ENCODE measurements at regions not wholly inside any gene's neighbourhood (a gene's known extent, or its start where the extent isn't known, plus 50 kb on each side); places are given as distances from the start of the nearest gene placed in this dataset.

GRCh38 chr11:107243929-107244328 is 213.7 kb downstream of the CWF19L2 start:
- Histone ChIP-seq H3K9me3 (ENCODE audit: control insufficient read depth in 2 of 2, insufficient read depth in 1 of 2, low read depth in 1 of 2, low read length in 1 of 2) (no peaks in the 10 kb centered on the region), H3K36me3 (ENCODE audit: control insufficient read depth in 3 of 3, insufficient read depth in 2 of 3, low read depth in 1 of 3, low read length in 3 of 3) (no peaks in the 10 kb centered on the region), H3K4me3 (ENCODE audit: low read depth in 1 of 3, low read length in 3 of 3) (no peak overlapping the region), H3K4me1 (ENCODE audit: control insufficient read depth in 3 of 3, insufficient read depth in 2 of 3, low read depth in 1 of 3, low read length in 2 of 3) (no peaks in the 10 kb centered on the region), H3K27me3 (ENCODE audit: control insufficient read depth in 3 of 3, insufficient read depth in 3 of 3, low read length in 3 of 3) (peaks cover 0 to 1% (median 0%) of the 10 kb centered on the region in 3 donors), H3K27ac (ENCODE audit: low read depth in 1 of 3, low read length in 2 of 3) (no peak overlapping the region)
- FAIRE-seq = no peak
- no peak for DNase-seq
- 89 to 92% (median 92%) methylated on average over 1 of the region's 1 CpG for WGBS, 3 donors

- H3K9me3 ChIP-seq (ENCODE audit: control insufficient read depth in 2 of 2, insufficient read depth in 1 of 2, low read depth in 1 of 2, low read length in 1 of 2) = peaks cover 0 to 17% of the 10 kb centered on the region in 2 donors
- H3K36me3 ChIP-seq (ENCODE audit: control insufficient read depth in 3 of 3, insufficient read depth in 2 of 3, low read depth in 1 of 3, low read length in 3 of 3) = no peaks in the 10 kb centered on the region
- H3K27ac ChIP-seq (ENCODE audit: low read depth in 1 of 3, low read length in 2 of 3) = no peak overlapping the region
- H3K4me1 ChIP-seq (ENCODE audit: control insufficient read depth in 3 of 3, insufficient read depth in 2 of 3, low read depth in 1 of 3, low read length in 2 of 3) = no peaks in the 10 kb centered on the region
- FAIRE-seq (no peak), DNase-seq (no peak)
- H3K27me3 ChIP-seq (ENCODE audit: control insufficient read depth in 3 of 3, insufficient read depth in 3 of 3, low read length in 3 of 3) = no peaks in the 10 kb centered on the region
- H3K4me3 ChIP-seq (ENCODE audit: low read depth in 1 of 3, low read length in 3 of 3) = no peak overlapping the region
Measured at GRCh38 chr11:107232451-107232850, 214.2 kb upstream of the GUCY1A2 start.

DNA sequence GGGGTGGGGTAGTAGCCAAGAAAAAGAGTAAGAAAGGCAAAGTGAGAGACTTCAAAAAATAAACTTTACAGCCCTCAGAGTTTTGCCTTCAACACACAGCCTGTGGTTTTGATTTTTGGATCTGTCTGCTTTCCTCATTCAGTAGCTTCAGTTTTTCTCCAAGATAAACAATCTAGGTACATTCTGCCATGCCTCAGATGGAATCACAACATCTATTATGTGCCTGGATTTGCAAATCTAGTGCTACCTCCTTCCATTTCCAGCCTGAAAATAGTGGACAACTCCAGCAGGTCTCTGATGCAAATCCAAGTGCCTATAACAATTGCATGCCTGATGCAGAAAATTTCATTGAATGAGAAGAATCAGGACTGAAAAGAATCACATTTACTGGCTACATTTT is 206.6 kb upstream of the GUCY1A2 start:
- FAIRE-seq = no peak

DNA sequence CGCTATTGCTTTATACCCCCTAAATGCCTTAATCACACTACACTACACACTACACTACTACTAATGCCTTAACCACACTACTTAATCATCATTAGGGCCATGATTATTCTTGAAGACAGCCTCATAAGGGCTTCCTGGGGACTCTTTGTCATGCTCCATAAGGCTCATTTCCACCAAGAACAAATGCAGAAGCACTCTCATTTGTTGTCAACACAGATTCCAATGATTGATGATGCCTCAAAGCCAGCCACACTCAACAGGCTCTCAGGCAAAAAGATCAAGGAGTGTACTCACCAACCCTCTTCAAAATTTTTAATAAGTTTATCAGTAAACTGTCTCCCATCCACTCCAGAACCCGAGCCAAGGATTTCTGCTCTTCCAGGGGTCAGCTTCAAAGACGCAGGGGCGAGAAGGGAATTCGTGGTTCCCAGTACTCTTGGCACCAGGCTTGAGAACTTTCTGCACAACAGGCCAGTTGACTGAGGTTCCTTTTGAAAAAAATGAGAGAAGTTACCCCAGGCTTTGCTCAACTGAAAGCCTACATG is 204.7 kb upstream of the GUCY1A2 start:
- 72 to 81% (median 75%) methylated on average over 5 of the region's 5 CpGs for WGBS, 3 donors

More for the DNA sequence above, 206.6 kb upstream of the GUCY1A2 start:
- no peak for DNase-seq
- H3K27ac ChIP-seq (ENCODE audit: low read depth in 1 of 3, low read length in 2 of 3) = no peak overlapping the region
- H3K4me1 ChIP-seq (ENCODE audit: control insufficient read depth in 3 of 3, insufficient read depth in 2 of 3, low read depth in 1 of 3, low read length in 2 of 3) = peaks cover 0 to 6% (median 0%) of the 10 kb centered on the region in 3 donors
- no peaks in the 10 kb centered on the region for H3K36me3 ChIP-seq (ENCODE audit: control insufficient read depth in 3 of 3, insufficient read depth in 2 of 3, low read depth in 1 of 3, low read length in 3 of 3)
- H3K9me3 ChIP-seq (ENCODE audit: control insufficient read depth in 2 of 2, insufficient read depth in 1 of 2, low read depth in 1 of 2, low read length in 1 of 2) = no peaks in the 10 kb centered on the region
- no peaks in the 10 kb centered on the region for H3K27me3 ChIP-seq (ENCODE audit: control insufficient read depth in 3 of 3, insufficient read depth in 3 of 3, low read length in 3 of 3)
- H3K4me3 ChIP-seq (ENCODE audit: low read depth in 1 of 3, low read length in 3 of 3) = no peak overlapping the region

GRCh38 chr11:107222431-107222830 is 204.2 kb upstream of the GUCY1A2 start:
- WGBS, 3 donors = 60 to 73% (median 73%) methylated on average over 2 of the region's 2 CpGs

More for the DNA sequence above, 204.7 kb upstream of the GUCY1A2 start:
- FAIRE-seq = no peak
- Histone ChIP-seq H3K4me1 (ENCODE audit: control insufficient read depth in 3 of 3, insufficient read depth in 2 of 3, low read depth in 1 of 3, low read length in 2 of 3) (peaks cover 0 to 6% (median 0%) of the 10 kb centered on the region in 3 donors), H3K4me3 (ENCODE audit: low read depth in 1 of 3, low read length in 3 of 3) (no peak overlapping the region), H3K36me3 (ENCODE audit: control insufficient read depth in 3 of 3, insufficient read depth in 2 of 3, low read depth in 1 of 3, low read length in 3 of 3) (no peaks in the 10 kb centered on the region), H3K27me3 (ENCODE audit: control insufficient read depth in 3 of 3, insufficient read depth in 3 of 3, low read length in 3 of 3) (no peaks in the 10 kb centered on the region), H3K9me3 (ENCODE audit: control insufficient read depth in 2 of 2, insufficient read depth in 1 of 2, low read depth in 1 of 2, low read length in 1 of 2) (no peaks in the 10 kb centered on the region), H3K27ac (ENCODE audit: low read depth in 1 of 3, low read length in 2 of 3) (no peak overlapping the region)
- DNase-seq = no peak

GRCh38 chr11:107221748-107222285 is 203.5 kb upstream of the GUCY1A2 start:
- 31 to 63% (median 44%) methylated on average over 4 of the region's 4 CpGs for WGBS, 3 donors
- no peak for FAIRE-seq
- peak in 1 of 2 donors; percentile 61 for DNase-seq
- H3K4me1 ChIP-seq (ENCODE audit: control insufficient read depth in 3 of 3, insufficient read depth in 2 of 3, low read depth in 1 of 3, low read length in 2 of 3) = peaks cover 0 to 6% (median 0%) of the 10 kb centered on the region in 3 donors
- no peak overlapping the region for H3K4me3 ChIP-seq (ENCODE audit: low read depth in 1 of 3, low read length in 3 of 3)
- H3K9me3 ChIP-seq (ENCODE audit: control insufficient read depth in 2 of 2, insufficient read depth in 1 of 2, low read depth in 1 of 2, low read length in 1 of 2) = no peaks in the 10 kb centered on the region
- H3K27ac ChIP-seq (ENCODE audit: low read depth in 1 of 3, low read length in 2 of 3) = no peak overlapping the region
- H3K27me3 ChIP-seq (ENCODE audit: control insufficient read depth in 3 of 3, insufficient read depth in 3 of 3, low read length in 3 of 3) = no peaks in the 10 kb centered on the region
- no peaks in the 10 kb centered on the region for H3K36me3 ChIP-seq (ENCODE audit: control insufficient read depth in 3 of 3, insufficient read depth in 2 of 3, low read depth in 1 of 3, low read length in 3 of 3)

More at GRCh38 chr11:107222431-107222830, 204.2 kb upstream of the GUCY1A2 start:
- no peak for FAIRE-seq
- no peaks in the 10 kb centered on the region for H3K9me3 ChIP-seq (ENCODE audit: control insufficient read depth in 2 of 2, insufficient read depth in 1 of 2, low read depth in 1 of 2, low read length in 1 of 2)
- H3K27ac ChIP-seq (ENCODE audit: low read depth in 1 of 3, low read length in 2 of 3) = no peak overlapping the region
- peak in 1 of 2 donors; percentile 75 for DNase-seq
- H3K27me3 ChIP-seq (ENCODE audit: control insufficient read depth in 3 of 3, insufficient read depth in 3 of 3, low read length in 3 of 3) = no peaks in the 10 kb centered on the region
- H3K36me3 ChIP-seq (ENCODE audit: control insufficient read depth in 3 of 3, insufficient read depth in 2 of 3, low read depth in 1 of 3, low read length in 3 of 3) = no peaks in the 10 kb centered on the region
- no peak overlapping the region for H3K4me3 ChIP-seq (ENCODE audit: low read depth in 1 of 3, low read length in 3 of 3)
- H3K4me1 ChIP-seq (ENCODE audit: control insufficient read depth in 3 of 3, insufficient read depth in 2 of 3, low read depth in 1 of 3, low read length in 2 of 3) = peaks cover 0 to 6% (median 0%) of the 10 kb centered on the region in 3 donors

DNA sequence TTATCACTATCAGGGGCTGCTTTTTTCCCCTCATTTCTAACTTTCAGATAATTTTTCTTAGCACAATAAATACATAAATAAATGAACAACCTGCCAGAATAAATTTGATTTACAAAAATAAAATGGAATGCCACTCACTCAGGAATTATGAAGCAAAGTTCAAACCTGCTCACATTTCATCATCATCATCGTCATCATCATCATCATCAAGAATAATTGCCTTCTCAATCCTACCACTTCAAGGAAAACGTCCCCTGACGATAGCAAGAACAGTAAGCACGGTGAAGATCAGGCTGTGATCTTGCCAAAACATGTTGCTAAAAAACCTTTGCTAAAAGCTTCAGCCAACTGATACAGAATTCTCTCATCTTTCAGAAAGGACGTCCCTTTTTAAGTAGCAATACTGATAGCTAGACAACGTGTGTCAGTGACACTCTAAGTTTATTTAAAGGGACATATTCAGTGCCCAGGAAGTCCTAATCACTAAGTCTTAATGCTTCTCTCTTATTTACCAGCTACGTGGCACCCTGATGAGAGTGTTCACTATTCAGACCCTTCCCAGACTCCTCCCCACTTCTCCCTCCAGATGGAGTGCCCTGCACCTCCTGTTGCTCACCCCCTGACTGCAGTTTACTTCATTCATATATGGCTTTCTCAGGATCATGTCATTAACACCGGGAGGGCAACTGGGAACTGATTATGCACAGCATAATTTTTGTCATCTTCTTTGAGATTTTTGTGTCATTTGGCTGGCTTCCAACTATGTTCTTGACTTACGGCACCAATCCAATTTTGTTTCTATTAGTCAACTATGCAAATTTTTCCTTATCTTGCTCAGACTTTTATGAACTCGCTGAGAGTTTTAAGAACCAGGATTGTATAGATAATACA is 200.1 kb upstream of the GUCY1A2 start:
- Histone ChIP-seq H3K4me3 (ENCODE audit: low read depth in 1 of 3, low read length in 3 of 3) (no peak overlapping the region), H3K9me3 (ENCODE audit: control insufficient read depth in 2 of 2, insufficient read depth in 1 of 2, low read depth in 1 of 2, low read length in 1 of 2) (no peaks in the 10 kb centered on the region), H3K27me3 (ENCODE audit: control insufficient read depth in 3 of 3, insufficient read depth in 3 of 3, low read length in 3 of 3) (no peaks in the 10 kb centered on the region), H3K27ac (ENCODE audit: low read depth in 1 of 3, low read length in 2 of 3) (no peak overlapping the region), H3K4me1 (ENCODE audit: control insufficient read depth in 3 of 3, insufficient read depth in 2 of 3, low read depth in 1 of 3, low read length in 2 of 3) (peaks cover 0 to 6% (median 0%) of the 10 kb centered on the region in 3 donors), H3K36me3 (ENCODE audit: control insufficient read depth in 3 of 3, insufficient read depth in 2 of 3, low read depth in 1 of 3, low read length in 3 of 3) (no peaks in the 10 kb centered on the region)
- WGBS, 3 donors = 10 to 32% (median 20%) methylated on average over 10 of the region's 10 CpGs
- FAIRE-seq = no peak
- peak in 1 of 2 donors; percentile 36 for DNase-seq

DNA sequence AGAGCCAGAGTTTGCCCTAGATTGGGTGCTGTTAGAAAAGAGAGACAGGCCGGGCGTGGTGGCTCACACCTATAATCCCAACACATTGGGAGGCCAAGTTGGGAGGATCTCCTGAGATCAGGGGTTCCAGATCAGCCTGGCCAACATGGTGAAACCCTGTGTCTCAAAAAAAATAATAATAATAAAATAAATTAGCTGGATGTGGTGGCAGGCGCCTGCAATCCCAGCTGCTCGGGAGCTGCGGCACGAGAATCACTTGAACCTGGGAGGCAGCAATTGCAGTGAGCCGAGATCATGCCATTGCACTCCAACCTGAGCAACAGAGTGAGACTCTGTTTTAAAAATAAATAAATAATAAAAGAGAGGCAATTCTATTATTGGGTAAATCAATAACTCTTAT is 199.2 kb upstream of the GUCY1A2 start:
- no peaks in the 10 kb centered on the region for H3K36me3 ChIP-seq (ENCODE audit: control insufficient read depth in 3 of 3, insufficient read depth in 2 of 3, low read depth in 1 of 3, low read length in 3 of 3)
- 45 to 66% (median 56%) methylated on average over 7 of the region's 7 CpGs for WGBS, 3 donors
- no peak overlapping the region for H3K27ac ChIP-seq (ENCODE audit: low read depth in 1 of 3, low read length in 2 of 3)
- no peak for DNase-seq
- no peaks in the 10 kb centered on the region for H3K9me3 ChIP-seq (ENCODE audit: control insufficient read depth in 2 of 2, insufficient read depth in 1 of 2, low read depth in 1 of 2, low read length in 1 of 2)
- peaks cover 0 to 6% (median 0%) of the 10 kb centered on the region in 3 donors for H3K4me1 ChIP-seq (ENCODE audit: control insufficient read depth in 3 of 3, insufficient read depth in 2 of 3, low read depth in 1 of 3, low read length in 2 of 3)
- no peak overlapping the region for H3K4me3 ChIP-seq (ENCODE audit: low read depth in 1 of 3, low read length in 3 of 3)
- no peaks in the 10 kb centered on the region for H3K27me3 ChIP-seq (ENCODE audit: control insufficient read depth in 3 of 3, insufficient read depth in 3 of 3, low read length in 3 of 3)
- FAIRE-seq = no peak
